K562 (cell line): ENCODE measurements at regions not wholly inside any gene's neighbourhood (a gene's known extent, or its start where the extent isn't known, plus 50 kb on each side); places are given as distances from the start of the nearest gene placed in this dataset.

Experiments
- ATAC-seq: fragments of 200-7000 bp; cut with Tn5 transposase; 3 replicates; pipeline ENCODE4 v1.9.1; 2020; ENCODE audit warnings: moderate library complexity
- BruUV-seq: library from RNA; stranded (reverse); fragments of 400-500 nt; replicated peaks from 2 replicates; lab custom pipeline; 2021; lab: Mats Ljungman, UMichigan
- CTCF ChIA-PET: fragments of 300-600 bp; formaldehyde crosslinking; extraction: SDS; loops from one replicate; lab custom pipeline; 2021; ENCODE audit warnings: low intra/inter-chr PET ratio; lab: Yijun Ruan, JAX
- POLR2A ChIA-PET: fragments of 300-600, 350-650 bp; sonication (Branson Sonifier 250); formaldehyde crosslinking; extraction: SDS; loops from one replicate; lab custom pipeline; 2021; ENCODE audit warnings: antibody characterized with exemption, inconsistent platforms; lab: Yijun Ruan, JAX
- DNase-seq, 4 experiments: peaks; one replicate each; pipeline versions ENCODE4 v3.0.0 to v3.0.0-alpha.2; 2011 to 2018; ENCODE audit warnings: low spot score in 3 of 4, mixed read lengths in 3 of 4; ENCODE audit errors: extremely low read depth in 1 of 4
- FAIRE-seq: peaks from 2 replicates; lab custom pipeline; 2011; peaks lifted over from hg19 to GRCh38; lab: Jason Lieb, UNC
- H2AFZ ChIP-seq: 2 replicates; pipeline ENCODE4 v1.6.0; 2011; ENCODE audit warnings: low read depth, low read length, control low read depth, inconsistent platforms
- H3K27ac ChIP-seq: fragments of 200-600 bp; 3 replicates; pipeline ENCODE4 v1.8.0; 2011; ENCODE audit warnings: low read depth, mild to moderate bottlenecking, control low read depth, inconsistent platforms, low read length, moderate library complexity, mixed read lengths; ENCODE audit errors: extremely low read depth
- H3K27me3 ChIP-seq, 2 experiments: fragments of 300-600 bp in 1 of 2; 2 replicates in 1 of 2; 3 replicates in 1 of 2; pipeline versions ENCODE4 v1.6.0 to v1.8.0; 2011; ENCODE audit warnings: inconsistent platforms in 2 of 2, low read length in 2 of 2, mild to moderate bottlenecking in 1 of 2, mixed read lengths in 1 of 2, moderate library complexity in 1 of 2; ENCODE audit not compliant: control insufficient read depth in 2 of 2, insufficient read depth in 2 of 2
- H3K36me3 ChIP-seq: fragments of 300-600 bp; 3 replicates; pipeline ENCODE4 v1.8.0; 2011; ENCODE audit warnings: mild to moderate bottlenecking, low read length, inconsistent platforms; ENCODE audit not compliant: control insufficient read depth, insufficient read depth
- H3K4me1 ChIP-seq, 2 experiments: fragments of 200-600 bp in 1 of 2; replicated peaks in 1 of 2; 2 replicates in 1 of 2; 3 replicates in 1 of 2; pipeline versions ENCODE4 v1.5.1 to v1.8.0; 2011; ENCODE audit warnings: inconsistent platforms in 2 of 2, low read length in 2 of 2, mild to moderate bottlenecking in 1 of 2, mixed read lengths in 1 of 2, moderate library complexity in 1 of 2; ENCODE audit not compliant: control insufficient read depth in 2 of 2, insufficient read depth in 2 of 2
- H3K4me2 ChIP-seq: 2 replicates; pipeline ENCODE4 v1.6.1; 2011; ENCODE audit warnings: low read length, control low read depth, inconsistent platforms, mixed read lengths; ENCODE audit not compliant: insufficient read depth
- H3K4me3 ChIP-seq: fragments of 200-600 bp; sonication (generic), shearing (Covaris generic); 2 replicates; pipeline ENCODE4 v1.5.1; 2016; ENCODE audit warnings: control low read depth, inconsistent platforms
- H3K79me2 ChIP-seq: fragments of 200-600 bp; 3 replicates; pipeline ENCODE4 v1.8.0; 2011; ENCODE audit warnings: low read length, inconsistent platforms; ENCODE audit not compliant: control insufficient read depth, insufficient read depth
- H3K9ac ChIP-seq, 2 experiments: 2 replicates each; pipeline versions ENCODE4 v1.6.0 to v1.6.1; 2011; ENCODE audit warnings: low read depth in 2 of 2, low read length in 2 of 2, control low read depth in 1 of 2, inconsistent platforms in 1 of 2, mild to moderate bottlenecking in 1 of 2, mixed read lengths in 1 of 2; ENCODE audit not compliant: insufficient read depth in 1 of 2
- H3K9me1 ChIP-seq: one replicate; pipeline ENCODE4 v1.6.0; 2011; ENCODE audit warnings: inconsistent platforms, mild to moderate bottlenecking, low read length, moderate library complexity; ENCODE audit not compliant: control insufficient read depth, insufficient read depth
- H3K9me3 ChIP-seq: replicated peaks from 2 replicates; pipeline ENCODE4 v1.5.1; 2011; ENCODE audit warnings: low read depth, low read length, inconsistent platforms; ENCODE audit not compliant: control insufficient read depth, insufficient read depth
- H4K20me1 ChIP-seq: replicated peaks from 2 replicates; pipeline ENCODE4 v1.6.1; 2011; ENCODE audit warnings: low read length, inconsistent platforms, mixed read lengths; ENCODE audit not compliant: control insufficient read depth, insufficient read depth
- ATF7 ChIP-seq: fragments of 450-650 bp; IDR thresholded peaks from 2 replicates; pipeline ENCODE4 v1.7.1; 2014; ENCODE audit warnings: mild to moderate bottlenecking, moderate library complexity
- FOXP1 ChIP-seq: sonication (generic); formaldehyde crosslinking; IDR thresholded peaks from 2 replicates; pipeline ENCODE4 v1.8.0; 2022; ENCODE audit warnings: mild to moderate bottlenecking, missing genetic modification reagents
- KAT7 ChIP-seq: sonication (generic); formaldehyde crosslinking; IDR thresholded peaks from 2 replicates; pipeline ENCODE4 v1.8.0; 2022; ENCODE audit warnings: missing genetic modification reagents, mild to moderate bottlenecking, borderline replicate concordance
- SRF ChIP-seq, 2 experiments: fragments of 250-450, 450-650 bp in 1 of 2; sonication (Bioruptor Pico) in 1 of 2; sonication (generic) in 1 of 2; formaldehyde crosslinking; IDR thresholded peaks; 2 replicates each; pipeline versions ENCODE4 v1.5.0 to v1.5.1; 2020 to 2022; ENCODE audit warnings: mild to moderate bottlenecking in 1 of 2, missing genetic modification reagents in 1 of 2
- WGBS: fragments of 100-300 bp; shearing (Covaris generic); methylation state at CpG from one replicate; pipeline ENCODE4 v1.1.6; 2016; ENCODE audit warnings: low coverage, mixed read lengths; ENCODE audit not compliant: insufficient coverage; ENCODE audit errors: missing lambda C conversion rate; 5-methylcytosine and 5-hydroxymethylcytosine counted together
- in situ Hi-C: fragments of 300-500 bp; cut with MboI; formaldehyde crosslinking; loops from 4 replicates; pipeline ENCODE4 v1.15.0; 2018; ENCODE audit warnings: inconsistent platforms, mixed read lengths
- intact Hi-C: fragments of 100-400 bp; cut with micrococcal nuclease; formaldehyde crosslinking; loops from 2 replicates; pipeline ENCODE4 v1.14.2; 2022

DNA sequence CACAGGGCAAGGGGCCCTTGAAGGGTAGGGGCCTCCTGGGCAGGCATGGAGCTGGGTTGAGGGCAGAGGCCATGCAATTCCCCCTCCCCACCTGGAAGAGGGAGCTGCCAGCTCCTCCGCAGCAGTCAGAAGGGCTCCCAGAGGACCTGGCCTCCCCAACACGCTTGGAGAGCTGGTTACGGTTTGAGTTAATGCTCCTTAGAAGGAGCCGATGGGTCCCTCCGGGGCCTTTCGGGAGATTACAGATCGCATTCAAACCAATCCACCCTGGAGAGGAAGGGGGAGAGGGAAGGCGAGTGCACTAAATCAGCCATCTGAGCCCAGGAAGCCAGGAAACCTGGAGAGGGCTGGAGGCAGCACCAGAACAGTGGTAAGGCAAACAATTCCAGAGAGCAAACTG lies 106.3 kb upstream of the CSF3R start:
- in situ Hi-C loops: no loop called here
- H3K27ac ChIP-seq: no peak overlapping the region
- no peak for FAIRE-seq
- H3K27me3 ChIP-seq: peaks cover 47 to 75% of the 10 kb centered on the region in 2 experiments
- no peak for DNase-seq
- H3K4me2 ChIP-seq: no peak overlapping the region
- POLR2A ChIA-PET: interaction anchor here (0.7 to 1.1 kb wide), 3 partner anchors 12 to 1582 kb away, joined by 3 to 4 read pairs (median 3); no protein-coding TSS in a partner anchor
- TF ChIP-seq FOXP1 (CRISPR knock-in tag) (no peak), KAT7 (CRISPR knock-in tag) (no peak), ATF7 (no peak), SRF (CRISPR knock-in tag; IDR thresholded peaks at IDR 0.05) (no peak)
- TF ChIP-seq, all 486 proteins: peak for 0
- BruUV-seq: no TSS peak
- Histone ChIP-seq H3K79me2 (no peaks in the 10 kb centered on the region), H2AFZ (no peak overlapping the region), H3K36me3 (no peaks in the 10 kb centered on the region), H3K4me3 (no peak overlapping the region), H3K9ac (no peak overlapping the region), H4K20me1 (peaks cover 28% of the 10 kb centered on the region), H3K9me3 (no peaks in the 10 kb centered on the region), H3K9me1 (no peaks in the 10 kb centered on the region), H3K4me1 (no peaks in the 10 kb centered on the region; a peak in 2 of 5 replicates)
- WGBS: 1% methylated on average over 8 of the region's 8 CpGs
- CTCF ChIA-PET: no interaction called here
- ATAC-seq: no peak
- intact Hi-C loops: no loop called here
